Right kidney (tissue), 1 donor: ENCODE measurements at regions not wholly inside any gene's neighbourhood (a gene's known extent, or its start where the extent isn't known, plus 50 kb on each side); places are given as distances from the start of the nearest gene placed in this dataset.

Experiments used
- DNase-seq: peaks from one replicate; pipeline ENCODE4 v3.0.0-alpha.2; 2016

- DNase-seq, result no peak
These were observed 466.5 kb upstream of the ID2 start for GRCh38 chr2:8215159-8215863.

- DNase-seq, result no peak
These were observed 465.9 kb upstream of the ID2 start for GRCh38 chr2:8215982-8216381.

GRCh38 chr2:8216397-8216796, 465.5 kb upstream of the ID2 start:
- DNase-seq, result no peak

GRCh38 chr2:8217468-8218030, 464.3 kb upstream of the ID2 start:
- no peak for DNase-seq

- no peak for DNase-seq
These were observed 462.8 kb upstream of the ID2 start for GRCh38 chr2:8219096-8219495.

GRCh38 chr2:8219631-8220355, 462.1 kb upstream of the ID2 start:
- DNase-seq, result no peak

- DNase-seq, result no peak
These were observed 458.7 kb upstream of the ID2 start for GRCh38 chr2:8222979-8223694.

GRCh38 chr2:8223695-8224346, 458.0 kb upstream of the ID2 start:
- DNase-seq, result no peak

- no peak for DNase-seq
These were observed 457.3 kb upstream of the ID2 start for GRCh38 chr2:8224347-8225190.

- no peak for DNase-seq
These were observed 456.6 kb upstream of the ID2 start for GRCh38 chr2:8225266-8225665.

- no peak for DNase-seq
These were observed 456.1 kb upstream of the ID2 start for GRCh38 chr2:8225798-8226197.

- no peak for DNase-seq
These were observed 452.3 kb upstream of the ID2 start for GRCh38 chr2:8229546-8229986.

- DNase-seq, result no peak
These were observed 451.4 kb upstream of the ID2 start for GRCh38 chr2:8230466-8230865.

- no peak for DNase-seq
These were observed 450.0 kb upstream of the ID2 start for GRCh38 chr2:8231902-8232301.

- DNase-seq, result no peak
These were observed 449.0 kb upstream of the ID2 start for GRCh38 chr2:8232871-8233270.

GRCh38 chr2:8234253-8234652, 447.6 kb upstream of the ID2 start:
- no peak for DNase-seq

GRCh38 chr2:8234757-8235374, 447.0 kb upstream of the ID2 start:
- peak; percentile 38 for DNase-seq

- DNase-seq, result no peak
These were observed 446.4 kb upstream of the ID2 start for GRCh38 chr2:8235419-8235818.

GRCh38 chr2:8236391-8236790, 445.5 kb upstream of the ID2 start:
- DNase-seq, result no peak

- no peak for DNase-seq
These were observed 443.2 kb upstream of the ID2 start for GRCh38 chr2:8238521-8239230.
